Testis (tissue), 2 donors: ENCODE measurements at regions not wholly inside any gene's neighbourhood (a gene's known extent, or its start where the extent isn't known, plus 50 kb on each side); places are given as distances from the start of the nearest gene placed in this dataset.

ENCODE experiments used
- POLR2A ChIP-seq: fragments of 450-650 bp; IDR thresholded peaks from one replicate; pipeline ENCODE4 v1.6.1; 2017; ENCODE audit warnings: antibody characterized with exemption, mild to moderate bottlenecking, moderate library complexity
- TF ChIP-seq, protein P1 (sequence below), 3 experiments: fragments of 450-650 bp in 2 of 3; fragments of 200-600 bp in 1 of 3; sonication (generic) in 1 of 3; IDR thresholded peaks; one replicate each; pipeline ENCODE4 v1.5.1; 2016 to 2019; ENCODE audit warnings: antibody characterized with exemption in 3 of 3, mild to moderate bottlenecking in 2 of 3, moderate library complexity in 1 of 3

DNA sequence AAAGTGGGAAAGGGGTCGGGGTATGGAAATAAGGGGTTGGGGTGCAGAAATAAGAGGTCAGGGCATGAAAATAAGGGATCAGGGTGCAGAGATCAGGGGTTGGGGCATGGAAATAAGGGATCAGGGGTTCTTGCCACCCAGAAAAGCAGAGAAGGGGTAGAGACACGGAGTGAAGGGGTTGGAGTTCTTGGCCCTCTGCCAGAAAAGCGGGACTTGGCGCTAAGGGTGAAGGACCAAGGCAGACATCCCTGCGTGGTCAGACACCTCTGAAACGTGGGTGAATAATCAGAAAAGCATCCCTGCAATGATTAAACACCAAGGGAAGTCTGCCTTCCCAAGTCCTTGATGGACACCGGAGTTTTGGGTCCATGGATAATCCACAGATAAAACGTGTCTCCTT is 1521.6 kb upstream of the SLC39A10 start:
- no peak for TF ChIP-seq POLR2A
- TF ChIP-seq, protein P1, sequence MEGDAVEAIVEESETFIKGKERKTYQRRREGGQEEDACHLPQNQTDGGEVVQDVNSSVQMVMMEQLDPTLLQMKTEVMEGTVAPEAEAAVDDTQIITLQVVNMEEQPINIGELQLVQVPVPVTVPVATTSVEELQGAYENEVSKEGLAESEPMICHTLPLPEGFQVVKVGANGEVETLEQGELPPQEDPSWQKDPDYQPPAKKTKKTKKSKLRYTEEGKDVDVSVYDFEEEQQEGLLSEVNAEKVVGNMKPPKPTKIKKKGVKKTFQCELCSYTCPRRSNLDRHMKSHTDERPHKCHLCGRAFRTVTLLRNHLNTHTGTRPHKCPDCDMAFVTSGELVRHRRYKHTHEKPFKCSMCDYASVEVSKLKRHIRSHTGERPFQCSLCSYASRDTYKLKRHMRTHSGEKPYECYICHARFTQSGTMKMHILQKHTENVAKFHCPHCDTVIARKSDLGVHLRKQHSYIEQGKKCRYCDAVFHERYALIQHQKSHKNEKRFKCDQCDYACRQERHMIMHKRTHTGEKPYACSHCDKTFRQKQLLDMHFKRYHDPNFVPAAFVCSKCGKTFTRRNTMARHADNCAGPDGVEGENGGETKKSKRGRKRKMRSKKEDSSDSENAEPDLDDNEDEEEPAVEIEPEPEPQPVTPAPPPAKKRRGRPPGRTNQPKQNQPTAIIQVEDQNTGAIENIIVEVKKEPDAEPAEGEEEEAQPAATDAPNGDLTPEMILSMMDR (IDR thresholded peaks at IDR 0.05): no peak
